Endodermal cell (in vitro differentiated cells): ENCODE measurements at regions not wholly inside any gene's neighbourhood (a gene's known extent, or its start where the extent isn't known, plus 50 kb on each side); places are given as distances from the start of the nearest gene placed in this dataset.

Experiments
- DNase-seq: peaks from one replicate; pipeline ENCODE4 v3.0.0-alpha.2; 2017
- H3K27ac ChIP-seq: 2 replicates; pipeline ENCODE4 v1.5.1; 2013; ENCODE audit warnings: mild to moderate bottlenecking, low read depth, low read length, moderate library complexity
- H3K27me3 ChIP-seq: 2 replicates; pipeline ENCODE4 v1.6.1; 2013; ENCODE audit warnings: mild to moderate bottlenecking, low read length, moderate library complexity; ENCODE audit not compliant: insufficient read depth, control insufficient read depth, poor library complexity, severe bottlenecking
- H3K36me3 ChIP-seq: 2 replicates; pipeline ENCODE4 v1.7.0; 2013; ENCODE audit warnings: mild to moderate bottlenecking, low read length, moderate library complexity; ENCODE audit not compliant: control insufficient read depth, insufficient read depth
- H3K4me1 ChIP-seq: one replicate; pipeline ENCODE4 v1.7.0; 2013; ENCODE audit warnings: low read length; ENCODE audit not compliant: control insufficient read depth, insufficient read depth
- H3K4me3 ChIP-seq: 2 replicates; pipeline ENCODE4 v1.5.1; 2013; ENCODE audit warnings: mild to moderate bottlenecking, low read length, moderate library complexity
- H3K9ac ChIP-seq: 2 replicates; pipeline ENCODE4 v1.6.1; 2013; ENCODE audit warnings: mild to moderate bottlenecking, low read length, moderate library complexity; ENCODE audit not compliant: poor library complexity, severe bottlenecking; ENCODE audit errors: extremely low read depth
- H3K9me3 ChIP-seq: 2 replicates; pipeline ENCODE4 v1.6.1; 2013; ENCODE audit warnings: mild to moderate bottlenecking, low read length, moderate library complexity; ENCODE audit not compliant: control insufficient read depth
- H3K27ac Mint-ChIP-seq: 2 replicates; pipeline ENCODE4 v1.8.0; 2020; ENCODE audit warnings: mixed read lengths
- H3K27me3 Mint-ChIP-seq: 2 replicates; pipeline ENCODE4 v1.8.0; 2021; ENCODE audit warnings: mild to moderate bottlenecking, mixed read lengths; ENCODE audit not compliant: insufficient read depth
- H3K36me3 Mint-ChIP-seq: 2 replicates; pipeline ENCODE4 v1.8.0; 2020; ENCODE audit warnings: low read depth, mixed read lengths
- H3K4me1 Mint-ChIP-seq: 2 replicates; pipeline ENCODE4 v1.8.0; 2020; ENCODE audit warnings: mixed read lengths
- H3K4me3 Mint-ChIP-seq: 2 replicates; pipeline ENCODE4 v1.8.0; 2020; ENCODE audit warnings: mild to moderate bottlenecking, moderate library complexity, mixed read lengths
- H3K9me3 Mint-ChIP-seq: 2 replicates; pipeline ENCODE4 v1.8.0; 2020; ENCODE audit warnings: mild to moderate bottlenecking, mixed read lengths
- WGBS, 2 experiments: methylation state at CpG; one replicate each; pipeline versions ENCODE4 v1.1.5 to v1.1.7; 2013; ENCODE audit warnings: missing lambda C conversion rate in 2 of 2, mixed read lengths in 1 of 2; ENCODE audit not compliant: insufficient coverage in 1 of 2, insufficient read length in 1 of 2; 5-methylcytosine and 5-hydroxymethylcytosine counted together
- TF ChIP-seq, protein P1 (sequence below): fragments of 200-600 bp; sonication (generic); conservative IDR thresholded peaks from 2 replicates; pipeline ENCODE4 v1.5.0; 2021; ENCODE audit warnings: antibody characterized with exemption, mild to moderate bottlenecking

DNA sequence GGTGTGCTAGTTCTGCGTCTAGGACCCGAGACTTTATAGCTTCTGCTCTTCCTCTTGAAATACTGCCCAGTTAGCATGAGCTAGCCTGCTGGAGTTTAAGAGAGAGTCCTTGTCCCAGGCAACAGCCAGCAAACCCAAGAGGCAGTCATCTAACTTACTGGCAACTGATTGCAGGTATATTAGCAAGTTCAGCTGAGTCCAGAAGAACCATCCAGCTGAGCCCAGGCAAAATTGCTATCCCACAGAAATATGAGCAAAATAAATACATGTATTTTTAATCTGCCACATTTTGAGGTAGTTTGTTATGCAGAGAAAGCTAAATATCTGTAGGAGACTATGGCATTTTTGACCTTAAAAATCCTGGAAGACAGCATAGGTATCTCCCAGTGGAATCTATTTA lies 174.4 kb upstream of the CMC1 start:
- Mint-ChIP-seq H3K27ac (no peak overlapping the region), H3K27me3 (no peaks in the 10 kb centered on the region), H3K9me3 (peaks cover 21% of the 10 kb centered on the region), H3K36me3 (no peaks in the 10 kb centered on the region), H3K4me3 (no peak overlapping the region), H3K4me1 (no peaks in the 10 kb centered on the region)
- no peaks in the 10 kb centered on the region for H3K9me3 ChIP-seq
- H3K27ac ChIP-seq = no peak overlapping the region
- DNase-seq = no peak
- no peaks in the 10 kb centered on the region for H3K27me3 ChIP-seq
- H3K4me1 ChIP-seq = no peaks in the 10 kb centered on the region
- no peak overlapping the region for H3K9ac ChIP-seq
- H3K36me3 ChIP-seq = no peaks in the 10 kb centered on the region
- TF ChIP-seq, protein P1, sequence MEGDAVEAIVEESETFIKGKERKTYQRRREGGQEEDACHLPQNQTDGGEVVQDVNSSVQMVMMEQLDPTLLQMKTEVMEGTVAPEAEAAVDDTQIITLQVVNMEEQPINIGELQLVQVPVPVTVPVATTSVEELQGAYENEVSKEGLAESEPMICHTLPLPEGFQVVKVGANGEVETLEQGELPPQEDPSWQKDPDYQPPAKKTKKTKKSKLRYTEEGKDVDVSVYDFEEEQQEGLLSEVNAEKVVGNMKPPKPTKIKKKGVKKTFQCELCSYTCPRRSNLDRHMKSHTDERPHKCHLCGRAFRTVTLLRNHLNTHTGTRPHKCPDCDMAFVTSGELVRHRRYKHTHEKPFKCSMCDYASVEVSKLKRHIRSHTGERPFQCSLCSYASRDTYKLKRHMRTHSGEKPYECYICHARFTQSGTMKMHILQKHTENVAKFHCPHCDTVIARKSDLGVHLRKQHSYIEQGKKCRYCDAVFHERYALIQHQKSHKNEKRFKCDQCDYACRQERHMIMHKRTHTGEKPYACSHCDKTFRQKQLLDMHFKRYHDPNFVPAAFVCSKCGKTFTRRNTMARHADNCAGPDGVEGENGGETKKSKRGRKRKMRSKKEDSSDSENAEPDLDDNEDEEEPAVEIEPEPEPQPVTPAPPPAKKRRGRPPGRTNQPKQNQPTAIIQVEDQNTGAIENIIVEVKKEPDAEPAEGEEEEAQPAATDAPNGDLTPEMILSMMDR = no peak
- 85 to 100% methylated on average over 2 of the region's 2 CpGs for WGBS, 2 experiments
- H3K4me3 ChIP-seq = no peak overlapping the region

DNA sequence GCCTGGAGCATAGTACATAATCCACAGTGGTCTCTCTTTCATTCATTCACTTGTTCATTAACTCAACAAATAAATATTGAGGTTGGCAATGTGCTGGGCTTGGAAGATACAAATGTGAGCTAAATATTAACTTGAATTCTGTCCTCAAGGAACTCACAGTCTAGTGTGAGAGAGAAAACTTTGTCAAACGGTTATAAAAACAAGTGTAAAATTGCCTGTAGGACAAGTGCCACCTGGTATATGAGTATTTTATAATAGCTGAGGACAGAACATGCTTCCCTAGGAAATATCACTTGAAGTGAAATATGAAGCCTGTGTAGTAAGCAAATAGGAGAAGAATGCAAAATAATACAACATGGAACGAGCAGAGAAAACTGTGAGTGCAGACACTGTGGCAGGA lies 173.1 kb upstream of the CMC1 start:
- H3K36me3 Mint-ChIP-seq = no peaks in the 10 kb centered on the region
- Histone ChIP-seq H3K27me3 (no peaks in the 10 kb centered on the region), H3K36me3 (no peaks in the 10 kb centered on the region), H3K4me1 (no peaks in the 10 kb centered on the region), H3K4me3 (no peak overlapping the region), H3K9me3 (no peaks in the 10 kb centered on the region), H3K27ac (no peak overlapping the region), H3K9ac (no peak overlapping the region)
- H3K27ac Mint-ChIP-seq = no peak overlapping the region
- H3K4me3 Mint-ChIP-seq = no peak overlapping the region
- 90 to 94% methylated on average over 2 of the region's 2 CpGs for WGBS, 2 experiments
- no peaks in the 10 kb centered on the region for H3K27me3 Mint-ChIP-seq
- H3K9me3 Mint-ChIP-seq = peaks cover 18% of the 10 kb centered on the region
- no peaks in the 10 kb centered on the region for H3K4me1 Mint-ChIP-seq
- TF ChIP-seq, protein P1 = no peak
- no peak for DNase-seq

DNA sequence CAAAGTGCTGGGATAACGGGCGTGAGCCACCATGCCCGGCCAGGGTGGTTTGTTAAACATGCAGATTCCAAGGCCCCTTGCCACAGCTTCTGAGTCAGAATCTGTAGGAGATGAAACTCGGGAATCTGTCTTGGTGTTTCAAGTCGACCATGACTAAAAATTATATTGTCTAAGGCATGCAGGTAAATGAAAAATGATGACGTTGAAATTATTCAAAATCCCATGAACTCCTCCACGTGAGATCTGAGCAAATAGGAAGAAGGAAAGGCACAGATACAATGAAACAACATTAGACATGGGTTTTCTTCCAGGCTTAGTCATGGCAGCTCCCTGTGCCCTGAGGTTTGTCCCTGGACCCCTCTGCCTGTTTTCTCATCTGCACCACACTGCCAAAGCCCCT lies 172.0 kb upstream of the CMC1 start:
- Histone ChIP-seq H3K36me3 (no peaks in the 10 kb centered on the region), H3K27me3 (no peaks in the 10 kb centered on the region), H3K27ac (no peak overlapping the region), H3K9me3 (no peaks in the 10 kb centered on the region), H3K4me3 (no peak overlapping the region), H3K4me1 (no peaks in the 10 kb centered on the region), H3K9ac (no peak overlapping the region)
- no peak overlapping the region for H3K4me3 Mint-ChIP-seq
- H3K27ac Mint-ChIP-seq = no peak overlapping the region
- no peaks in the 10 kb centered on the region for H3K36me3 Mint-ChIP-seq
- peaks cover 18% of the 10 kb centered on the region for H3K9me3 Mint-ChIP-seq
- H3K27me3 Mint-ChIP-seq = no peaks in the 10 kb centered on the region
- DNase-seq = no peak
- TF ChIP-seq, protein P1 = no peak
- peaks cover 4% of the 10 kb centered on the region for H3K4me1 Mint-ChIP-seq
- 89 to 94% methylated on average over 6 to 7 of the region's 7 CpGs for WGBS, 2 experiments
